Testis (tissue), 2 donors: ENCODE measurements at regions not wholly inside any gene's neighbourhood (a gene's known extent, or its start where the extent isn't known, plus 50 kb on each side); places are given as distances from the start of the nearest gene placed in this dataset.

Experiments used
- CTCF ChIP-seq, 3 experiments: fragments of 450-650 bp in 2 of 3; fragments of 200-600 bp in 1 of 3; sonication (generic) in 1 of 3; IDR thresholded peaks; one replicate each; pipeline ENCODE4 v1.5.1; 2016 to 2019; ENCODE audit warnings: antibody characterized with exemption in 3 of 3, mild to moderate bottlenecking in 2 of 3, moderate library complexity in 1 of 3
- POLR2A ChIP-seq: fragments of 450-650 bp; IDR thresholded peaks from one replicate; pipeline ENCODE4 v1.6.1; 2017; ENCODE audit warnings: antibody characterized with exemption, mild to moderate bottlenecking, moderate library complexity

GRCh38 chr2:52345082-52345481 lies 1313.2 kb upstream of the NRXN1 start:
- no peak for TF ChIP-seq POLR2A
- no peak for TF ChIP-seq CTCF (IDR thresholded peaks at IDR 0.05)
